ENCODE measurements at regions not wholly inside any gene's neighbourhood (a gene's known extent, or its start where the extent isn't known, plus 50 kb on each side); places are given as distances from the start of the nearest gene placed in this dataset.

DNA sequence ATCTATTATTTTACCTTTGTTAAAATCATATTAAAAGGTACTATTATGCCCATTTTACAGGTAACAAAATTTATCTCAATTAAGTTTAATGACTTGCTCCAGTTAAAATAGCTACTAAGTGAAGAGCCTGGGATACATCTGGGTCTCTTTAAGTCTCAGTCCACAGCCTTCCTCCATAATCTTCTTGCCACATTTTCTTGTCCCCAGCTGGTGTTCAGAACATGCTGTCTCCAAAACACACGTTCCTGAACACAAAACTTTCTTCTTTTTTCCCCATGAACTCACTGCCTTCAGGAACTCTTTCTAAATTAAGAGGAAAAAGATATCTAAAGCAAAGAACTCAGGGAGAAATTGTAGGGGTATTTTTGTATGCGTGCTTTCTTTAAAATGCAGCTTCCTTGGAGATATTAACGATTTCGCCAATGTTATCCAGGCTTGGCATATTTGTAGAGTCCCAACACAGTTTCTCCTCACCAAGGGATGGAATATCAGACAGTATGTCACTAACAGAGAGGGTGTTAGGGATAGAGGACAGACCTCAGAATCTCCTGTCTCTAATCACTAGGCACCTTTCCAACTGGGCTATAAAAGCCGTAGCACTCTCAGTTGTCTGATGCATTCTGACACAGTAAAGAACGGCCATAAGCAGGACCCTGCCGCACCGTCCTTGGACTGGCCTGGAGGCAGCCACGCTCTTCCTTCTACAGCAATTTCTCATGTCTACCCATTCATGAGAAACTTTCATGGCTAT, 232.8 kb upstream of the BLID start:
- TF ChIP-seq ZNF8 (CRISPR knock-in tag; IDR thresholded peaks at IDR 0.05) (no peak), RARB (CRISPR knock-in tag; IDR thresholded peaks at IDR 0.05) (no peak), TOX (CRISPR knock-in tag; IDR thresholded peaks at IDR 0.05; ENCODE audit: borderline replicate concordance) (no peak), CSDC2 (CRISPR knock-in tag; IDR thresholded peaks at IDR 0.05) (no peak), CREB5 (CRISPR knock-in tag; IDR thresholded peaks at IDR 0.05; ENCODE audit: low read depth) (no peak), ZFP3 (CRISPR knock-in tag; IDR thresholded peaks at IDR 0.05) (no peak), ARNTL (CRISPR knock-in tag; IDR thresholded peaks at IDR 0.05; ENCODE audit: borderline replicate concordance, low read depth) (no peak), ESRRG (CRISPR knock-in tag; IDR thresholded peaks at IDR 0.05) (no peak), ZNF565 (CRISPR knock-in tag; conservative IDR thresholded peaks at IDR 0.05; ENCODE audit: low read depth) (no peak), OSR1 (CRISPR knock-in tag; IDR thresholded peaks at IDR 0.05) (no peak), CSRNP3 (CRISPR knock-in tag; IDR thresholded peaks at IDR 0.05) (no peak), ISL1 (CRISPR knock-in tag; IDR thresholded peaks at IDR 0.05) (no peak), ZC3H10 (CRISPR knock-in tag; IDR thresholded peaks at IDR 0.05) (no peak), TCF4 (CRISPR knock-in tag; IDR thresholded peaks at IDR 0.05; ENCODE audit: borderline replicate concordance) (no peak), ZNF70 (CRISPR knock-in tag; IDR thresholded peaks at IDR 0.05) (no peak), PPARA (CRISPR knock-in tag; IDR thresholded peaks at IDR 0.05; ENCODE audit: borderline replicate concordance) (no peak), SNAI2 (CRISPR knock-in tag; IDR thresholded peaks at IDR 0.05) (no peak)
- TF ChIP-seq, protein P1, sequence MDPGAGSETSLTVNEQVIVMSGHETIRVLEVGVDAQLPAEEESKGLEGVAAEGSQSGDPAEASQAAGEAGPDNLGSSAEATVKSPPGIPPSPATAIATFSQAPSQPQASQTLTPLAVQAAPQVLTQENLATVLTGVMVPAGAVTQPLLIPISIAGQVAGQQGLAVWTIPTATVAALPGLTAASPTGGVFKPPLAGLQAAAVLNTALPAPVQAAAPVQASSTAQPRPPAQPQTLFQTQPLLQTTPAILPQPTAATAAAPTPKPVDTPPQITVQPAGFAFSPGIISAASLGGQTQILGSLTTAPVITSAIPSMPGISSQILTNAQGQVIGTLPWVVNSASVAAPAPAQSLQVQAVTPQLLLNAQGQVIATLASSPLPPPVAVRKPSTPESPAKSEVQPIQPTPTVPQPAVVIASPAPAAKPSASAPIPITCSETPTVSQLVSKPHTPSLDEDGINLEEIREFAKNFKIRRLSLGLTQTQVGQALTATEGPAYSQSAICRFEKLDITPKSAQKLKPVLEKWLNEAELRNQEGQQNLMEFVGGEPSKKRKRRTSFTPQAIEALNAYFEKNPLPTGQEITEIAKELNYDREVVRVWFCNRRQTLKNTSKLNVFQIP (CRISPR knock-in tag; IDR thresholded peaks at IDR 0.05; ENCODE audit: borderline replicate concordance, low read depth), result no peak
- ATAC-seq, result no peak

DNA sequence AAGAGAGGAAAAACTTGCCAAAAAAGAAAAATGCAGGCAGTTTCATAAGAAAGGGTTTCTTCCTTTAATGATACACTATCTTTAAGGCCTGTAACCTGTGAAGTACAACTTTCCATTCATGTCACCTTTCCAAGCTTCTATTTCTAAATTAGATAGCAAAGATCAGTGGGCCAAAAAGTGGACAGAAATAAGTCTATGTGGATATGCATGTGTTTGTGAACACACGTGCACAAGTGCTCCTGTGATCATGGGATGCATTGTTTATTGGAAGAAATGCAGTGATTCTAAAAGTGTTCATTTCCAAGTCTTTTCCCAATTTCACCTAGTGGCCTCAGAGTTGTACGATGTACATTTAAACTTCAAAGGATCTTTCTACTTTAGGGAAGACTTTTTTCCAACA, 230.0 kb upstream of the BLID start:
- no peak for ATAC-seq
- TF ChIP-seq ZNF70 (CRISPR knock-in tag; IDR thresholded peaks at IDR 0.05) (no peak), PPARA (CRISPR knock-in tag; IDR thresholded peaks at IDR 0.05; ENCODE audit: borderline replicate concordance) (no peak), TSHZ2 (CRISPR knock-in tag; IDR thresholded peaks at IDR 0.05) (no peak), ARNTL (CRISPR knock-in tag; IDR thresholded peaks at IDR 0.05; ENCODE audit: borderline replicate concordance, low read depth) (no peak), BACH2 (CRISPR knock-in tag; IDR thresholded peaks at IDR 0.05; ENCODE audit: borderline replicate concordance) (no peak), TOX (CRISPR knock-in tag; IDR thresholded peaks at IDR 0.05; ENCODE audit: borderline replicate concordance) (no peak), ZFP3 (CRISPR knock-in tag; IDR thresholded peaks at IDR 0.05) (no peak), CSDC2 (CRISPR knock-in tag; IDR thresholded peaks at IDR 0.05) (no peak), ZFP30 (CRISPR knock-in tag; IDR thresholded peaks at IDR 0.05) (no peak), RARB (CRISPR knock-in tag; IDR thresholded peaks at IDR 0.05) (no peak), ZNF8 (CRISPR knock-in tag; IDR thresholded peaks at IDR 0.05) (no peak)
- TF ChIP-seq, protein P2, sequence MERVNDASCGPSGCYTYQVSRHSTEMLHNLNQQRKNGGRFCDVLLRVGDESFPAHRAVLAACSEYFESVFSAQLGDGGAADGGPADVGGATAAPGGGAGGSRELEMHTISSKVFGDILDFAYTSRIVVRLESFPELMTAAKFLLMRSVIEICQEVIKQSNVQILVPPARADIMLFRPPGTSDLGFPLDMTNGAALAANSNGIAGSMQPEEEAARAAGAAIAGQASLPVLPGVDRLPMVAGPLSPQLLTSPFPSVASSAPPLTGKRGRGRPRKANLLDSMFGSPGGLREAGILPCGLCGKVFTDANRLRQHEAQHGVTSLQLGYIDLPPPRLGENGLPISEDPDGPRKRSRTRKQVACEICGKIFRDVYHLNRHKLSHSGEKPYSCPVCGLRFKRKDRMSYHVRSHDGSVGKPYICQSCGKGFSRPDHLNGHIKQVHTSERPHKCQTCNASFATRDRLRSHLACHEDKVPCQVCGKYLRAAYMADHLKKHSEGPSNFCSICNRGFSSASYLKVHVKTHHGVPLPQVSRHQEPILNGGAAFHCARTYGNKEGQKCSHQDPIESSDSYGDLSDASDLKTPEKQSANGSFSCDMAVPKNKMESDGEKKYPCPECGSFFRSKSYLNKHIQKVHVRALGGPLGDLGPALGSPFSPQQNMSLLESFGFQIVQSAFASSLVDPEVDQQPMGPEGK (CRISPR knock-in tag; IDR thresholded peaks at IDR 0.05; ENCODE audit: borderline replicate concordance), result no peak
- TF ChIP-seq, protein P1 (CRISPR knock-in tag; IDR thresholded peaks at IDR 0.05; ENCODE audit: borderline replicate concordance, low read depth), result no peak

All from SK-N-SH treated with all-trans-retinoic acid at 6 μM for 48 hours (cell line).